Endothelial cell of umbilical vein (primary cell): ENCODE measurements at regions not wholly inside any gene's neighbourhood (a gene's known extent, or its start where the extent isn't known, plus 50 kb on each side); places are given as distances from the start of the nearest gene placed in this dataset.

Source experiments
- BruUV-seq: library from RNA; stranded (reverse); fragments of 400-500 nt; replicated peaks from 2 replicates; lab custom pipeline; 2021; lab: Mats Ljungman, UMichigan
- CTCF ChIA-PET: fragments of 300-600, 350-600 bp; sonication (Branson Sonifier 250); formaldehyde crosslinking; loops from one replicate; lab custom pipeline; 2021; ENCODE audit warnings: antibody characterized with exemption, inconsistent platforms; lab: Charles Lee
- POLR2A ChIA-PET: fragments of 300-600, 350-600 bp; sonication (Branson Sonifier 250); formaldehyde crosslinking; loops from one replicate; lab custom pipeline; 2021; ENCODE audit warnings: antibody characterized with exemption, inconsistent platforms; lab: Charles Lee
- DNase-seq: peaks from one replicate; pipeline ENCODE4 v3.0.0-alpha.2; 2011; ENCODE audit warnings: low read depth, low spot score
- FAIRE-seq: peaks from 2 replicates; lab custom pipeline; 2011; peaks lifted over from hg19 to GRCh38; lab: Jason Lieb, UNC
- H2AFZ ChIP-seq: 2 replicates; pipeline ENCODE4 v1.6.0; 2012; ENCODE audit warnings: low read depth, low read length, control low read depth, inconsistent platforms
- H3K27ac ChIP-seq: 2 replicates; pipeline ENCODE4 v1.5.1; 2011; ENCODE audit warnings: low read depth, mild to moderate bottlenecking, control low read depth, low read length, moderate library complexity; ENCODE audit not compliant: insufficient read depth
- H3K27me3 ChIP-seq, 2 experiments: 2 replicates each; pipeline versions ENCODE4 v1.6.0 to v1.6.1; 2011; ENCODE audit warnings: low read length in 2 of 2, mixed read lengths in 1 of 2; ENCODE audit not compliant: control insufficient read depth in 2 of 2, insufficient read depth in 2 of 2
- H3K36me3 ChIP-seq, 2 experiments: 2 replicates in 1 of 2; 3 replicates in 1 of 2; pipeline ENCODE4 v1.5.1; 2011; ENCODE audit warnings: low read length in 2 of 2, mild to moderate bottlenecking in 1 of 2, moderate library complexity in 1 of 2; ENCODE audit not compliant: control insufficient read depth in 2 of 2, insufficient read depth in 2 of 2; ENCODE audit errors: extremely low read depth in 1 of 2
- H3K4me1 ChIP-seq: 3 replicates; pipeline ENCODE4 v1.5.1; 2011; ENCODE audit warnings: mild to moderate bottlenecking, low read length; ENCODE audit not compliant: control insufficient read depth, insufficient read depth; ENCODE audit errors: extremely low read depth
- H3K4me2 ChIP-seq: 2 replicates; pipeline ENCODE4 v1.6.1; 2011; ENCODE audit warnings: low read length, control low read depth, mixed read lengths; ENCODE audit not compliant: insufficient read depth
- H3K4me3 ChIP-seq, 3 experiments: fragments of 200-600 bp in 1 of 3; sonication (generic), shearing (Covaris generic) in 1 of 3; replicated peaks in 1 of 3; 2 replicates each; pipeline ENCODE4 v1.5.1; 2011 to 2016; ENCODE audit warnings: control low read depth in 3 of 3, low read length in 3 of 3, mild to moderate bottlenecking in 2 of 3, inconsistent platforms in 1 of 3, low read depth in 1 of 3, moderate library complexity in 1 of 3; ENCODE audit not compliant: insufficient read depth in 1 of 3
- H3K79me2 ChIP-seq: 2 replicates; pipeline ENCODE4 v1.6.0; 2012; ENCODE audit warnings: low read length, inconsistent platforms; ENCODE audit not compliant: control insufficient read depth, insufficient read depth
- H3K9ac ChIP-seq: replicated peaks from 2 replicates; pipeline ENCODE3; 2011; ENCODE audit warnings: low read length, control low read depth; ENCODE audit not compliant: insufficient read depth; ENCODE audit errors: extremely low read depth
- H3K9me1 ChIP-seq: replicated peaks from 3 replicates; pipeline ENCODE4 v1.6.0; 2011; ENCODE audit warnings: mild to moderate bottlenecking, low read length; ENCODE audit not compliant: control insufficient read depth, insufficient read depth; ENCODE audit errors: extremely low read depth
- H3K9me3 ChIP-seq: replicated peaks from 2 replicates; pipeline ENCODE4 v1.5.1; 2012; ENCODE audit warnings: low read length, inconsistent platforms; ENCODE audit not compliant: control insufficient read depth, insufficient read depth
- H4K20me1 ChIP-seq: replicated peaks from 2 replicates; pipeline ENCODE3; 2011; ENCODE audit warnings: mild to moderate bottlenecking, low read length; ENCODE audit not compliant: control insufficient read depth, insufficient read depth; ENCODE audit errors: extremely low read depth
- EZH2 ChIP-seq: IDR thresholded peaks from 2 replicates; pipeline ENCODE4 v1.6.1; 2012; ENCODE audit warnings: borderline replicate concordance, low read depth, mild to moderate bottlenecking, moderate library complexity, low read length, inconsistent platforms; ENCODE audit not compliant: severe bottlenecking
- FOS ChIP-seq: IDR thresholded peaks from 2 replicates; pipeline ENCODE4 v1.6.1; 2011; ENCODE audit warnings: mild to moderate bottlenecking, low read length, moderate library complexity, borderline replicate concordance; ENCODE audit not compliant: insufficient read depth
- GATA2 ChIP-seq: IDR thresholded peaks from 2 replicates; pipeline ENCODE4 v1.7.0; 2011; ENCODE audit warnings: low read depth, mild to moderate bottlenecking, moderate library complexity, mixed read lengths, low read length; ENCODE audit not compliant: insufficient read length, insufficient read depth
- JUN ChIP-seq: IDR thresholded peaks from 2 replicates; pipeline ENCODE4 v1.6.1; 2011; ENCODE audit warnings: borderline replicate concordance, low read depth; ENCODE audit not compliant: insufficient read length, insufficient read depth
- MYC ChIP-seq: IDR thresholded peaks from one replicate; pipeline ENCODE4 v1.6.1; 2011; ENCODE audit warnings: mild to moderate bottlenecking, low read depth, low read length
- POLR2A ChIP-seq: IDR thresholded peaks from 2 replicates; pipeline ENCODE4 v1.6.1; 2012; ENCODE audit warnings: low read depth, mild to moderate bottlenecking, control low read depth, low read length
- POLR2AphosphoS5 ChIP-seq: IDR thresholded peaks from 2 replicates; pipeline ENCODE4 v1.6.1; 2012; ENCODE audit warnings: low read depth, mild to moderate bottlenecking, control low read depth, low read length, moderate library complexity; ENCODE audit not compliant: insufficient read depth
- dilution Hi-C: fragments of 300-500 bp; cut with MboI; formaldehyde crosslinking; loops from one replicate; pipeline ENCODE4 v1.15.0; 2019; ENCODE audit warnings: low sequenced_read_pairs; ENCODE audit not compliant: extremely low pct_ligation_motif_present
- intact Hi-C: fragments of 100-400 bp; cut with micrococcal nuclease; formaldehyde crosslinking; loops from one replicate; pipeline ENCODE4 v1.10.0; 2022
- TF ChIP-seq, protein P1 (sequence below), 2 donors: IDR thresholded peaks; 1 replicate in 1 of 2; 2 replicates in 1 of 2; pipeline ENCODE4 v1.5.1; 2011; ENCODE audit warnings: low read length in 2 of 2, mild to moderate bottlenecking in 2 of 2, moderate library complexity in 2 of 2, control low read depth in 1 of 2, inconsistent platforms in 1 of 2, low read depth in 1 of 2; ENCODE audit not compliant: insufficient read depth in 1 of 2; ENCODE audit errors: extremely low read depth in 1 of 2
- TF ChIP-seq, protein P2 (sequence below): IDR thresholded peaks from 2 replicates; pipeline ENCODE4 v1.6.1; 2011; ENCODE audit not compliant: insufficient read depth, insufficient read length

DNA sequence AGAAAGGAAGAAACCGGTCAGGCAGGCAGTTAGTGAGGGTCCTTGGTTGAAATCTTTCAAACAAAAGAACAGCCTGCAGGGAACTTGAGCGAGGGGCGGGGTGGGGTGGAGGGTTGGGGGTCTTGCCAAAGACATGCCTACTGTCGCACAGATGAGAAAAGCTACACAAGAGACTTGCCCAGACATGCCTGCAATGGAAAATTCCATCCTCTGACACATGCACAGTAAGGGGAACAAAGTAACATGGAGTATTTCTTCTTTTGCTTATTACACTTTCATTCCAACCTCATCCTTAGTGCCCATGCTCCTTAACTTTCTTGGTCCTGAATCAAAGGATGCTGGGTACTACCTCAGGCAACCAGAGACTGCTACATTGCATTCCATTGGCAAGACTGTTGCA lies 1491.2 kb downstream of the STIM2 start:
- H3K9me3 ChIP-seq, result no peaks in the 10 kb centered on the region
- CTCF ChIA-PET, result no interaction called here
- H3K4me3 ChIP-seq, result no peak overlapping the region
- no peak for DNase-seq
- intact Hi-C loops (loop anchor here (5.0 kb wide), 2 partner anchors 65 to 205 kb away; no protein-coding TSS in a partner anchor), dilution Hi-C loops (no loop called here)
- H3K27ac ChIP-seq, result no peak overlapping the region
- H3K4me2 ChIP-seq, result no peak overlapping the region
- no peak for FAIRE-seq
- H4K20me1 ChIP-seq, result no peaks in the 10 kb centered on the region
- peaks cover 25% of the 10 kb centered on the region for H3K4me1 ChIP-seq
- H3K9me1 ChIP-seq, result no peaks in the 10 kb centered on the region
- no peaks in the 10 kb centered on the region for H3K36me3 ChIP-seq
- no peaks in the 10 kb centered on the region for H3K79me2 ChIP-seq
- TF ChIP-seq FOS (no peak), MYC (no peak), EZH2 (no peak), POLR2AphosphoS5 (no peak), JUN (no peak), POLR2A (no peak), GATA2 (no peak)
- TF ChIP-seq, protein P1, sequence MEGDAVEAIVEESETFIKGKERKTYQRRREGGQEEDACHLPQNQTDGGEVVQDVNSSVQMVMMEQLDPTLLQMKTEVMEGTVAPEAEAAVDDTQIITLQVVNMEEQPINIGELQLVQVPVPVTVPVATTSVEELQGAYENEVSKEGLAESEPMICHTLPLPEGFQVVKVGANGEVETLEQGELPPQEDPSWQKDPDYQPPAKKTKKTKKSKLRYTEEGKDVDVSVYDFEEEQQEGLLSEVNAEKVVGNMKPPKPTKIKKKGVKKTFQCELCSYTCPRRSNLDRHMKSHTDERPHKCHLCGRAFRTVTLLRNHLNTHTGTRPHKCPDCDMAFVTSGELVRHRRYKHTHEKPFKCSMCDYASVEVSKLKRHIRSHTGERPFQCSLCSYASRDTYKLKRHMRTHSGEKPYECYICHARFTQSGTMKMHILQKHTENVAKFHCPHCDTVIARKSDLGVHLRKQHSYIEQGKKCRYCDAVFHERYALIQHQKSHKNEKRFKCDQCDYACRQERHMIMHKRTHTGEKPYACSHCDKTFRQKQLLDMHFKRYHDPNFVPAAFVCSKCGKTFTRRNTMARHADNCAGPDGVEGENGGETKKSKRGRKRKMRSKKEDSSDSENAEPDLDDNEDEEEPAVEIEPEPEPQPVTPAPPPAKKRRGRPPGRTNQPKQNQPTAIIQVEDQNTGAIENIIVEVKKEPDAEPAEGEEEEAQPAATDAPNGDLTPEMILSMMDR (IDR thresholded peaks at IDR 0.05; ENCODE audit: extremely low read depth in 1 of 2, insufficient read depth in 1 of 2, low read depth in 1 of 2, low read length in 2 of 2), result no peak
- TF ChIP-seq, protein P2, sequence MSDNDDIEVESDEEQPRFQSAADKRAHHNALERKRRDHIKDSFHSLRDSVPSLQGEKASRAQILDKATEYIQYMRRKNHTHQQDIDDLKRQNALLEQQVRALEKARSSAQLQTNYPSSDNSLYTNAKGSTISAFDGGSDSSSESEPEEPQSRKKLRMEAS, result no peak
- H2AFZ ChIP-seq, result no peak overlapping the region
- POLR2A ChIA-PET, result no interaction called here
- no peak overlapping the region for H3K9ac ChIP-seq
- no peaks in the 10 kb centered on the region for H3K27me3 ChIP-seq
- no TSS peak for BruUV-seq
